ENCODE measurements at regions not wholly inside any gene's neighbourhood (a gene's known extent, or its start where the extent isn't known, plus 50 kb on each side); places are given as distances from the start of the nearest gene placed in this dataset.

DNA sequence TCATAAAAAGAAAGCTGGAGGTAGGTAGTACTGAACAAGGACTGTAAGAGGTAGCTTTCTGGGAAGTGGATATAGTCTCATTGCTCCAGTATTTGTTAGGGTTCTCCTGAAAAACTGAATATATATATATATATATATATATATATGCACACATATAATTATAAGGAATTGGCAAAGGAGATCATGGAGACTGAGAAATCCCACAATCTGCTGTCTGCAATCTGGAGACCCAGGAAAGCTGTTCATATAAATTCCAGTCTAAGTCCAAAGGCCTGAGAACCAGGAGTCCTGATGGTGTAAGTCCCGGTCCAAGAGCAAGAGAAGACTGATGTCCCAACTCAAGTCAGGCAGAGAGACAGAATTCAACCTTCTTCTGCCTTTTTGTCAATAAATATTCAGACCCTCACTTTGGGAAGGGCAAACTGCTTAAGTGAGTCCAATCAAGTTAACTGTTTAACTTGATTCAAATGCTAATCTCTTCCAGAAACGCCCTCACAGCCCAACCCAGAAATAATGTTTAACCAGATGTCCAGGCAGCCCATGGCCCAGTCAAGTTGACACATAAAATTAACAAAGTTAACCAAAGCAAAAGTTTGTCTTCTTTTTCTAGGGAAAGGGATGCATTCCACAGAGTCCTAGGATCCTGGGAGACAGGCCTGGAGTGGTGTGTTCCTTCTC, 225.3 kb upstream of the KAZN start:
- no peak overlapping the region for H3K27ac ChIP-seq
- no peak for TF ChIP-seq CTCF (conservative IDR thresholded peaks at IDR 0.05)

- no peak overlapping the region for H3K27ac ChIP-seq
- no peak for TF ChIP-seq CTCF (conservative IDR thresholded peaks at IDR 0.05)
These were observed 223.3 kb upstream of the KAZN start for GRCh38 chr1:14375226-14375625.

DNA sequence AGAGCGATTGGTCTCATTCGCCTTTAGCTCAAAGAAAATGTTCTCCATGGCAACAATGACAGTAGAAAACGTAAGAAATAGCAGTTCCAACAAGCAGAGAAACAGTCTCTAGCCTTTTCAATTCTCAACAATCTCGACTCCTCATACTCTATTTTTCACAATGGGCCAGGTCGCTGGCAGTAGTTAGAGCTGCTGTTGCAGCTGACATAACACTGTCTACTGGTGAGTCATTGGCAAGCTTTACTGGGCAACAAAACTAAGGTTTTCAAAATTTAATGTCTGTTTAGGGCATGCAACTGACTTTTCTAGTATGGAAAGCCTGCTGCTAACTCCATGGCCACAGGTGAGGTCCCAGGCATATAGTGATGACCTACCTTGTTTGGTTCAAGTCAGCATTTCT, 221.1 kb upstream of the KAZN start:
- TF ChIP-seq CTCF (conservative IDR thresholded peaks at IDR 0.05): no peak

DNA sequence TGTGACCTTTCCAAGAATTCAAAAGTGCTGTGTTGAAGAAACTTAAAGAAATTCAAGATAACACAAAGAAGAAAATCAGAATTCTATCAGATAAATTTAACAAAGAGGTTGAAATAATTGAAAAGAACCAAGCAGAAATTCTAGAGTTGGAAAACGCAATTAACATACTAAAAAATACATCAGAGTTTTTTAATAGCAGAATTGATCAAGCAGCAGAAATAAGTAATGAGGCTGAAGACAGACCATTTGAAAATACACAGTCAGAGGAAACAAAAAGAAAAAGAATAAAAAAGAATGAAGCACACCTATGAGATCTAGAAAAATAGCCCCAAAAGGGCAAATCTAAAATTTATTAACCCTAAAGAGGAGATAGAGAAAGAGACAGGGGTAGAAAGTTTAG, 218.1 kb upstream of the KAZN start:
- no peak for TF ChIP-seq CTCF (conservative IDR thresholded peaks at IDR 0.05)

More for the DNA sequence above, 221.1 kb upstream of the KAZN start:
- H3K27ac ChIP-seq: no peak overlapping the region

DNA sequence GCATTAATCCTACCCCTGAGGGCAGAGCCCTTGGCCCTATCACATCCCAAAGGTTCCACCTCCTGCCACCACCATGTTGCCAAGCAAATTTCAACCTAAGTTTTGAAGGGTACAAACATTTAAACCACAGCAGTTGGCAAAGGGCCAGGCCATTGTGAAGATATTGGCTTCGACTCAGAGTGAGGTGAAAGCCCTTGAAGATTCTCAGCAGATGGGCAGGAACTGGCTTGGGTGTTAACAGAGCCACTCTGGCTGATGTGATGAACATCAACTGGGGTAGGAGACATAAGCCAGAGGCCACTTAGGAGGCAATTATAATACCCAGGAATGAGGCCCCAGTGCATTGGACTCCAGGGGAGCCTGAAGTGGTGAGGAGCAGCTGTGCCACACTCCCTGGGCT, 207.7 kb upstream of the KAZN start:
- no peak for TF ChIP-seq CTCF (conservative IDR thresholded peaks at IDR 0.05)
- H3K27ac ChIP-seq: no peak overlapping the region

More for the DNA sequence above, 218.1 kb upstream of the KAZN start:
- H3K27ac ChIP-seq: no peak overlapping the region

DNA sequence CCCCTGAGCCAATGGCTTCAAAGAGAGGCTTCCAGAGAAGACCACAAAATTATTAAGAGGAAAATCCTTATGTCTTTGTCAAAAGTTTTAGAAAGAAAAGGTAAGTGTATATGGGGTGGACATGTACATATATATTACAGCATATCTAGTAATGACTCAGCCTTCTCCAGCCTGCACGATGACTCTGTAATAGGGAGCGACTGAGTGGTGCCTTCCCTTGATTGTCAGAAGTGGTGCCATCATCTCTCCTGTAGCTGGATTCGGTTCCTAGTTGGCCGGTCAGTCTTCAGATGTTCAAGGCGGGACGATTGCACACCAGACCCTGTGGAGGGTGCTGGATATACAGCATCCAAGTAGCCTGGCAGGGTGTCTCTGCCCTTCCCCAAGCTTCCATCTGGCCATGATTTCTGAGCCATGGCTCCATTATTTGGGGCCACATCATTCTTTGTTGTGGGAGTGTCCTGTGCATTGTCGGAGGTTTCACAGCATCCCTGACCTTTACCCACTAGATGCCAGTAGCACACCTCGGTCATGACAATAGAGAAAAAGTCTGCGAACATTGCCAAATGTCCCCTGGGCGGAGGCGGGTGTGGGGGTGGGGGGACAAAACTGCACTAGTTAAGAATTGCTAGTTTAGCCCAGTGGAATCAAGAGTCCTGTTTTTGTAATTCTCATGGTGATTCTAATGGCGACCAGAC, 206.2 kb upstream of the KAZN start:
- no peak for TF ChIP-seq CTCF (conservative IDR thresholded peaks at IDR 0.05)

DNA sequence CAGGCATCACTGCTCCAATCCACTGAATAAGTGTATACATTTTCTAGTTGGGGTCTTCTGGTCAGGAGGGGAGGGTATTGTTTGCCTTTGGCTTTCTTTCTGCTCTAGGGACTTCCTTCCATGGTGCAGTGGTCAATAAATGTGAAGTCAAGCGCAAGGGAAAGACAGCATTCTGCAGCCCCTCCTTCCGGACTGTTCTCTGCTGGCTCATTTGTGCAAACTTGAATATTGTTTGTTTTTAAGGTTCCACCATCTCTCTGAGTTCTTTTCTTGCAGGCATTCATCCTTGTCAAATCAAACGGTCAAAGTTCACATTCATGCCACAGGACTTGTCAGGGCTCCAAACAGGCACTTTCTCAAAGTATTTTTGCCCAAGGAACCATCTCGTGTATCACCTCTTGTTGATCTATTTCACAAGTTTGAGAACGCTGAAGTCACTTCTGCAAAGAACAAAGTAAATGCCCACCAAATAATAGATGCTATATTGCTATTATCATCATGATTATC, 205.6 kb upstream of the KAZN start:
- TF ChIP-seq CTCF (conservative IDR thresholded peaks at IDR 0.05): no peak
- H3K27ac ChIP-seq: no peak overlapping the region

More for the DNA sequence above, 206.2 kb upstream of the KAZN start:
- H3K27ac ChIP-seq: no peak overlapping the region
